NCI-H146 (cell line): ENCODE measurements at regions not wholly inside any gene's neighbourhood (a gene's known extent, or its start where the extent isn't known, plus 50 kb on each side); places are given as distances from the start of the nearest gene placed in this dataset.

Experiments
- DNase-seq: peaks from one replicate; lab custom pipeline; 2025; lab: John Stamatoyannopoulos, UW

- DNase-seq: no peak
Measured at GRCh38 chr2:30341500-30342267, 105.4 kb upstream of the LCLAT1 start.

- DNase-seq: no peak
Measured at GRCh38 chr2:30346471-30347169, 100.4 kb upstream of the LCLAT1 start.

GRCh38 chr2:30348825-30349224, 98.2 kb upstream of the LCLAT1 start:
- no peak for DNase-seq

GRCh38 chr2:30349691-30350090, 97.4 kb upstream of the LCLAT1 start:
- no peak for DNase-seq

- DNase-seq: no peak
Measured at GRCh38 chr2:30351116-30351515, 95.9 kb upstream of the LCLAT1 start.

- no peak for DNase-seq
Measured at GRCh38 chr2:30351949-30352348, 95.1 kb upstream of the LCLAT1 start.

GRCh38 chr2:30354150-30354549, 92.9 kb upstream of the LCLAT1 start:
- peak; percentile 30 for DNase-seq

- DNase-seq: no peak
Measured at GRCh38 chr2:30354621-30355020, 92.4 kb upstream of the LCLAT1 start.

GRCh38 chr2:30355306-30355705, 91.7 kb upstream of the LCLAT1 start:
- no peak for DNase-seq

- no peak for DNase-seq
Measured at GRCh38 chr2:30356071-30356470, 91.0 kb upstream of the LCLAT1 start.

- no peak for DNase-seq
Measured at GRCh38 chr2:30356776-30357175, 90.3 kb upstream of the LCLAT1 start.

- DNase-seq: peak; percentile 16
Measured at GRCh38 chr2:30358351-30358750, 88.7 kb upstream of the LCLAT1 start.

- no peak for DNase-seq
Measured at GRCh38 chr2:30358842-30359241, 88.2 kb upstream of the LCLAT1 start.

GRCh38 chr2:30359644-30360167, 87.3 kb upstream of the LCLAT1 start:
- DNase-seq: no peak

- DNase-seq: no peak
Measured at GRCh38 chr2:30361751-30362394, 85.2 kb upstream of the LCLAT1 start.

GRCh38 chr2:30362468-30363081, 84.5 kb upstream of the LCLAT1 start:
- no peak for DNase-seq

GRCh38 chr2:30363406-30363805, 83.6 kb upstream of the LCLAT1 start:
- no peak for DNase-seq

GRCh38 chr2:30365201-30365600, 81.8 kb upstream of the LCLAT1 start:
- no peak for DNase-seq

- DNase-seq: no peak
Measured at GRCh38 chr2:30366199-30366691, 80.8 kb upstream of the LCLAT1 start.

- no peak for DNase-seq
Measured at GRCh38 chr2:30367232-30368070, 79.6 kb upstream of the LCLAT1 start.

GRCh38 chr2:30368258-30368657, 78.8 kb upstream of the LCLAT1 start:
- no peak for DNase-seq
